ENCODE measurements at regions not wholly inside any gene's neighbourhood (a gene's known extent, or its start where the extent isn't known, plus 50 kb on each side); places are given as distances from the start of the nearest gene placed in this dataset.
"Not testable (repeated sequence)": the region's sequence is repeated elsewhere in the genome, so short reads cannot be mapped to it uniquely, and the experiment has no call there.

DNA sequence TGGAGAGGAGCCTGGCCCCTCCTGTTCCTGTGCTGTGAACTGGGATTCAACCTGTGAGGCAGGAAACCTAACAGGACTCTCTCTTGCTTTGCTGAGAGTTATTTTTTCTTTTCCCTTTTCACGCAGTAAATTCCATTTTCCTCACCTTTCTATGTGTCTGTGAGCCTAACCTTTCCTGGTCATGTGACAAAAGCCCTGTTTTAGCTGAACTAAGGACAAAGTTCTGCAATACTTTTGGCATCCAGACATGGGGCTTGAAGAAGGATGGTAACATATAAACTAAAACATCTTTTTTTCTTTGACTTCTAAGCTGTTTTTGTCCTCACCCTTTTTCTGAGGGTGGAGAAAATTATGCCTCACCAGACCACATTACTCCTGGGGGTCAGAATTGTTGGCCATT, 368.5 kb downstream of the HTR1B start:
- TF ChIP-seq, protein P1, sequence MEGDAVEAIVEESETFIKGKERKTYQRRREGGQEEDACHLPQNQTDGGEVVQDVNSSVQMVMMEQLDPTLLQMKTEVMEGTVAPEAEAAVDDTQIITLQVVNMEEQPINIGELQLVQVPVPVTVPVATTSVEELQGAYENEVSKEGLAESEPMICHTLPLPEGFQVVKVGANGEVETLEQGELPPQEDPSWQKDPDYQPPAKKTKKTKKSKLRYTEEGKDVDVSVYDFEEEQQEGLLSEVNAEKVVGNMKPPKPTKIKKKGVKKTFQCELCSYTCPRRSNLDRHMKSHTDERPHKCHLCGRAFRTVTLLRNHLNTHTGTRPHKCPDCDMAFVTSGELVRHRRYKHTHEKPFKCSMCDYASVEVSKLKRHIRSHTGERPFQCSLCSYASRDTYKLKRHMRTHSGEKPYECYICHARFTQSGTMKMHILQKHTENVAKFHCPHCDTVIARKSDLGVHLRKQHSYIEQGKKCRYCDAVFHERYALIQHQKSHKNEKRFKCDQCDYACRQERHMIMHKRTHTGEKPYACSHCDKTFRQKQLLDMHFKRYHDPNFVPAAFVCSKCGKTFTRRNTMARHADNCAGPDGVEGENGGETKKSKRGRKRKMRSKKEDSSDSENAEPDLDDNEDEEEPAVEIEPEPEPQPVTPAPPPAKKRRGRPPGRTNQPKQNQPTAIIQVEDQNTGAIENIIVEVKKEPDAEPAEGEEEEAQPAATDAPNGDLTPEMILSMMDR (IDR thresholded peaks at IDR 0.05): no peak
- ATAC-seq (no peak), DNase-seq (no peak)

DNA sequence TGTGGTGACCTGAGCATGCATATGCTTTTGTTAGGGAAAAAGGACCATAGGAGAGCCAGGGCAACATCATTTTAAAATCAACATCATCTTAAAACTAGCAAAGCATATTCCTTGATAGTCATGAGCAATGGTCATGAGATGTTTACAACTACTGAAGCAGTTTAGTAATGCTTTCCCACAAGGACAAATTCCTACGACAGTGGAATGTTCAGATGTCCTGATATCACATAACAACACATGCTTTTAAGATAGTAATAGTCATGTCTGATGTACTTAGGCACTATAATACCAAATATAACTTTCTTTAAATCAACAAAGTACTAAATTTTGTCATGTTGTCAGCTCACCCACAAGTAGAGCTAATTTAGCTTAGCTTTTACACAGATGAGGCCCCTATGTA, 370.3 kb downstream of the HTR1B start:
- intact Hi-C loops (cut with DNase I): no loop called here
- no peak for ATAC-seq
- no peak for DNase-seq
- H3K9me3 ChIP-seq: no peaks in the 10 kb centered on the region
- no peaks in the 10 kb centered on the region for H3K4me1 ChIP-seq
- no peak overlapping the region for H3K4me3 ChIP-seq
- no peaks in the 10 kb centered on the region for H3K27me3 ChIP-seq (ENCODE audit: low read depth)
- H3K36me3 ChIP-seq: no peaks in the 10 kb centered on the region
- no peak overlapping the region for H3K27ac ChIP-seq
- TF ChIP-seq, protein P1 (IDR thresholded peaks at IDR 0.05): no peak

More for the DNA sequence above, 368.5 kb downstream of the HTR1B start:
- Histone ChIP-seq H3K4me1 (no peaks in the 10 kb centered on the region), H3K27ac (no peak overlapping the region), H3K36me3 (no peaks in the 10 kb centered on the region), H3K9me3 (no peaks in the 10 kb centered on the region), H3K27me3 (ENCODE audit: low read depth) (no peaks in the 10 kb centered on the region), H3K4me3 (no peak overlapping the region)
- intact Hi-C loops (cut with DNase I): no loop called here

DNA sequence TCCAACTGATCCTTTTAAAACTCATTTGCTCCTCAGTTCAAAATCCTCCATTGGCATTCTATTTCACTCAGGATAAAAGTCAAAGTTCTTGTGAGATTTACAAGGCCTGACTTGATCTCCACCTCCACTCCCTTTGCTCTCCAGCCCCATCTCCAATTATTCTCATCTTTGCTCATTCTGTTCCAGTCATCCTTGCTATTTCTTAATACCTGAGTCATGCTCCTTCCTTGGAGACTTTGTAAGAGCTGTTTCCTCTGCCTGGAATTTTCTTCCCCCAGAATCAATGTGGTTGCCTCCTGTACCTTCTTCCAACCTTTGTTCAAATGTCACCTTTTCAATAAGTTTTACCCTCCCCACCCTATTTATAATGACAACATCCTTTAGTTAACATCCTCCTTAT, 373.5 kb downstream of the HTR1B start:
- Histone ChIP-seq H3K27me3 (ENCODE audit: low read depth) (no peaks in the 10 kb centered on the region), H3K4me1 (no peaks in the 10 kb centered on the region), H3K4me3 (no peak overlapping the region), H3K9me3 (no peaks in the 10 kb centered on the region), H3K27ac (no peak overlapping the region), H3K36me3 (no peaks in the 10 kb centered on the region)
- DNase-seq (no peak), ATAC-seq (no peak)
- TF ChIP-seq, protein P1 (IDR thresholded peaks at IDR 0.05): no peak
- intact Hi-C loops (cut with DNase I): no loop called here

DNA sequence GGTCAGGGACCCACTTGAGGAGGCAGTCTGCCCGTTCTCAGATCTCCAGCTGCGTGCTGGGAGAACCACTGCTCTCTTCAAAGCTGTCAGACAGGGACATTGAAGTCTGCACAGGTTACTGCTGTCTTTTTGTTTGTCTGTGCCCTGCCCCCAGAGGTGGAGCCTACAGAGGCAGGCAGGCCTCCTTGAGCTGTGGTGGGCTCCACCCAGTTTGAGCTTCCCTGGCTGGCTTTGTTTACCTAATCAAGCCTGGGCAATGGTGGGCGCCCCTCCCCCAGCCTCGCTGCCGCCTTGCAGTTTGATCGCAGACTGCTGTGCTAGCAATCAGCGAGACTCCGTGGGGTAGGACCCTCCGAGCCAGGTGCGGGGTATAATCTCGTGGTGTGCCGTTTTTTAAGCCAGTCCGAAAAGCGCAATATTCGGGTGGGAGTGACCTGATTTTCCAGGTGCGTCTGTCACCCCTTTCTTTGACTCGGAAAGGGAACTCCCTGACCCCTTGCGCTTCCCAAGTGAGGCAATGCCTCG, 375.4 kb downstream of the HTR1B start:
- ATAC-seq; DNase-seq; H3K4me3 ChIP-seq; H3K27me3 ChIP-seq (ENCODE audit: low read depth); H3K4me1 ChIP-seq; H3K27ac ChIP-seq; H3K36me3 ChIP-seq; intact Hi-C loops (cut with DNase I); H3K9me3 ChIP-seq: not testable (repeated sequence)

DNA sequence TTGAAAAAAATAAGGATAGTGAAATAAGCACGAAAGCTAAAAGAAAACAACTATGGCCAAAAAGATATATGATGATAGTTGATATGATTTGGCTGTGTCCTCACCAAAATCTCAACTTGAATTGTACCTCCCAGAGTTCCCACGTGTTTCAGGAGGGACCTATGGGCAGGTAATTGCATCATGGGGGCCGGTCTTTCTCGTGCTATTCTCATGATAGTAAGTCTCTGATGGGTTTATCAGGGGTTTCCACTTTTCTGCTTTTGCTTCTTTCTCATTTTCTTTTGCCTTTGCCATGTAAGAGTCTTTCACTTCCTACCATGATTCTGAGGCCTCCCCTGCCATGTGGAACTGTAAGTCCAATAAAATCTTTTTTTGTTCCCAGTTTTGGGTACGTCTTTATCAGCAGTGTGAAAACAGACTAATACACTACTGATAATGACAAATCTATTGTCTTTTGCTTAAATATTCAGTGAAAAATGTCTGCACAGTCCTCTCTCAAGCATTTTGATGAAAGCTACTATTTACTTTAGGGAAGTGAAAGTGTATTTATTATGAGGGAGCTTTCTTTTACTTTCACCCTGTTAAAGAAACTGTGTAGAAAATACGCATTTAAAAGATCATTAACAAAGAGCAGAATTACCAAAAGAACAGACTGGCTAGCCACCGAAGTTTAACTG, 389.1 kb downstream of the HTR1B start:
- Histone ChIP-seq H3K4me1 (no peaks in the 10 kb centered on the region), H3K36me3 (no peaks in the 10 kb centered on the region), H3K9me3 (no peaks in the 10 kb centered on the region), H3K27ac (no peak overlapping the region), H3K27me3 (ENCODE audit: low read depth) (no peaks in the 10 kb centered on the region), H3K4me3 (no peak overlapping the region)
- intact Hi-C loops (cut with DNase I): no loop called here
- no peak for DNase-seq
- ATAC-seq: no peak
- TF ChIP-seq, protein P1 (IDR thresholded peaks at IDR 0.05): no peak

DNA sequence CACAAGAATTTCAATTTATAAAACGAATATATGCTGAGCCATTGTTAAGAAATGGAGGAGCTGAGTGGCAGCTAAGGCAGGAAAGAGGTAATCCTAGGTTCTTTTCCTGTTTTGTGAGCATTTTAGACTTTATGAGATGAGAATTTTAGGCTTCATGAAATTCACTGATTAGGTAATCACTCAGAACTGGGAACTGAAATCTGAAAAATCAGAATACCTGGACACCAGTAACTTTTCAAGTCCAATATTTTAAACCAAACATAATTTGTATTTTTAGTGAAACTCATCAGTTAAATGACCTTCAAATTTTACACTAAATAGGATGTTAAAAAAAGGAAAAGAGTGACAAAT, 389.9 kb downstream of the HTR1B start:
- Histone ChIP-seq H3K27me3 (ENCODE audit: low read depth) (no peaks in the 10 kb centered on the region), H3K27ac (no peak overlapping the region), H3K4me1 (no peaks in the 10 kb centered on the region), H3K4me3 (no peak overlapping the region), H3K36me3 (no peaks in the 10 kb centered on the region), H3K9me3 (no peaks in the 10 kb centered on the region)
- DNase-seq (no peak), ATAC-seq (no peak)
- intact Hi-C loops (cut with DNase I): no loop called here
- TF ChIP-seq, protein P1 (IDR thresholded peaks at IDR 0.05): no peak
